ENCODE measurements at regions not wholly inside any gene's neighbourhood (a gene's known extent, or its start where the extent isn't known, plus 50 kb on each side); places are given as distances from the start of the nearest gene placed in this dataset.

GRCh38 chr10:131748191-131748590 lies 152.6 kb upstream of the PPP2R2D start:
- no peak for DNase-seq
- intact Hi-C loops (cut with DNase I; ENCODE audit: low total_unique reads) = no loop called here
- Histone ChIP-seq H3K36me3 (ENCODE audit: low read depth, missing control alignments) (no peaks in the 10 kb centered on the region), H3K4me1 (no peaks in the 10 kb centered on the region), H3K27ac (no peak overlapping the region), H3K4me3 (no peak overlapping the region), H3K9me3 (no peaks in the 10 kb centered on the region), H3K27me3 (no peaks in the 10 kb centered on the region)
- no peak for TF ChIP-seq POLR2A (IDR thresholded peaks at IDR 0.05)
- no peak for TF ChIP-seq CTCF (IDR thresholded peaks at IDR 0.05)
- 97 to 100% methylated on average over 4 to 6 of the region's 9 CpGs for WGBS, 2 donors

DNA sequence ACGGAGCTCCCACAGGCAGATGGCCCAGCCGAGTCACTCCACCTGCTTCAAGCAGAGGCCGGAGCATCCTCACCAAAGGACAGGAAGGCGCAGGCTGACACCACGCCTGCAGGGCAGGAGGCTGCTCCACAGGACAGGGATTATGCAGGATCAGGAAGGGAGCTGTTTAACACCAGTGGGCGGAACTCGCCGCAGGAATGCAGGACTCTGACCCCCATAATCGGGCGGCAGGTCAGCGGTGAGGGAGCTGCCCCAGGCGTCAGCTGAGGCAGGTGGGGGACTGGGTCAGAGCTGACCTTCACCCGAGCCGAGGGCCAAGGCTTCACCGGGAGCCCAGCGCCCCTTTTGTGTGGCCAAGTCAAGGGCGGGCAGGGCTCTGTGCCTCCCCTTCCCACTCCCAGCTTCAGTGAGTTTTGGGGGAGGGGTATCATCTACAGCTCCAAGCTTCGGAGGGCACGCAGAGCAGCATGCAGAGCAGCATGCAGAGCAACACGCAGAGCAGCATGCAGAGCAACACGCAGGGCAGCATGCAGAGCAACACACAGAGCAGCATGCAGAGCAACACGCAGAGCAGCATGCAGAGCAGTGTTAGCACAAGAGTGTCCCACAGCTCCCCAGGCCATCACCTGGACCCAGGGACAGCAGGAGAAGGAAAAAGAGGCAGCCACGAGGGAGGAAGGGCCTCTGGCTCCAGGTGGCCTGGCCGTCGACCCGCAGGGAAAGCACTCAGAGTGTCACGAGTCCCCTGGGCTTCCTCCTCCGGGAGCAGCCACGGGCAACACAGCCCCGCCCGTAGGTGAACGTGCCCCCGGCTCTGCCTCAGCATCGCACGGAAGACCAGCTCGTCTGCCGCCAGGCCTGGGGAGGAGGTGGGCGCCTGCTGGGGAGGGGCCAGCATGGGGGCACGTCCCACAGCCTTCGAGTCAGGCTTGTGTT lies 151.7 kb upstream of the PPP2R2D start:
- Histone ChIP-seq H3K27ac (no peak overlapping the region), H3K36me3 (ENCODE audit: low read depth, missing control alignments) (no peaks in the 10 kb centered on the region), H3K4me1 (no peaks in the 10 kb centered on the region), H3K9me3 (no peaks in the 10 kb centered on the region), H3K27me3 (no peaks in the 10 kb centered on the region), H3K4me3 (no peak overlapping the region)
- intact Hi-C loops (cut with DNase I; ENCODE audit: low total_unique reads) = no loop called here
- no peak for DNase-seq
- TF ChIP-seq CTCF (IDR thresholded peaks at IDR 0.05) = no peak
- no peak for TF ChIP-seq POLR2A (IDR thresholded peaks at IDR 0.05)
- WGBS, 2 donors = 47 to 69% methylated on average over 19 to 40 of the region's 40 CpGs

DNA sequence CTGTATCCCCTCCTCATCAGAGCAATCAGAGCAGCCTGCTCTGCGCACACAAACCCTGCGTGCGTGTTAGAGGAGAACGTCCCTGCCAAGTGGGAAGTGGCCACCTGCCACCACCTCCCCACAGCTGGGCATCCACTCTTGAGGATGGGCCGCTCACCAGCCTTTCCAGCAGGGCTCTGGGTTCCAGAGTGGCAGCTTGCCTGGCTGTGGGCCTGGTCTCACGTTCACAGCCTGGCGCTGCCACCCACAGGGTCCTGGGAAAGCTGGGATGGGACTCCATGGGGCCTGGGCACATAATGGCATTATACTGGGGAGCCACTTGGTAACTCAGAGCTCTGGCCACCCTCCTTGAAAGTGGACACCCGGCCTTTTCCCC lies 151.1 kb upstream of the PPP2R2D start:
- H3K9me3 ChIP-seq = no peaks in the 10 kb centered on the region
- no peak for DNase-seq
- H3K4me1 ChIP-seq = no peaks in the 10 kb centered on the region
- H3K27ac ChIP-seq = no peak overlapping the region
- no peak for TF ChIP-seq POLR2A (IDR thresholded peaks at IDR 0.05)
- TF ChIP-seq CTCF (IDR thresholded peaks at IDR 0.05) = no peak
- WGBS, 2 donors = 90 to 91% methylated on average over 4 to 8 of the region's 8 CpGs
- no peak overlapping the region for H3K4me3 ChIP-seq
- intact Hi-C loops (cut with DNase I; ENCODE audit: low total_unique reads) = no loop called here
- H3K27me3 ChIP-seq = no peaks in the 10 kb centered on the region
- no peaks in the 10 kb centered on the region for H3K36me3 ChIP-seq (ENCODE audit: low read depth, missing control alignments)

DNA sequence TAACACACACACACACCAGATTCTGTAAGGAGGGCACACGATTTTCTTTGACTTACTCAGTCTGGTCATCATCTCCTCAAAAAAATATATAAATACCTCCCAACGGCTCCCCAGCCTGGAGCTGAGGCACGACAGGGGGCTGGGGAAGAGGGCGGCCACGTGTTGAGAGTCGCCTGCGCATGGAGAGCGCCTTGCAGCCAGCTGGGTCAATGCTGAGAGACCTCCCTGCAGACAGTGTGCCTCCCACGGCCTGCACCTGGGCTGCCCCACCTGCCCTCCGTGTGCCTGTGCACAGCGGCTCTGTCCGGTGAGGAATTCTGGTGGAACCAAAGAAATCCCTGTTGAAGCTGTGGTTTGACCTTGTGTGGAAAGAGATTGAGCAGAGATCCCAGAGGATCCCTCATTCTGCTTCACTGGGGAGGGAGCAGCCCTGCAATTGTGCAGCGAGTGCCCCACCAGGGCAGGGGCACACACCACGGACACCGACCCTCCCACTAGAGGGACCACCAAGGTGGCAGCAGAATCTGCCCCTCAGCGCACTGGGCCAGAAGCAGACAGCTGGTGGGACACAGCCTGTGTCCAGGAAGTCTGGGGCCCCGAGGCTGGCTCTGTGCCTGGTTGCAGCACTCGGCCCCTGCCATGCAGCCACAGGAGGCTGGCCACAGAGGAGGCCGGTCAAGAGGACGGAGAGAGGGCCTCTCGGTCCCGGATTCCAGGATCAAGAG lies 150.5 kb upstream of the PPP2R2D start:
- no peaks in the 10 kb centered on the region for H3K27me3 ChIP-seq
- H3K4me1 ChIP-seq = no peaks in the 10 kb centered on the region
- no peaks in the 10 kb centered on the region for H3K36me3 ChIP-seq (ENCODE audit: low read depth, missing control alignments)
- TF ChIP-seq CTCF (IDR thresholded peaks at IDR 0.05) (no peak), POLR2A (IDR thresholded peaks at IDR 0.05) (no peak)
- intact Hi-C loops (cut with DNase I; ENCODE audit: low total_unique reads) = no loop called here
- H3K27ac ChIP-seq = no peak overlapping the region
- WGBS, 2 donors = 77 to 79% methylated on average over 17 to 22 of the region's 22 CpGs
- no peak overlapping the region for H3K4me3 ChIP-seq
- DNase-seq = no peak
- no peaks in the 10 kb centered on the region for H3K9me3 ChIP-seq

Data from testis (tissue), 2 donors.